Right ventricle myocardium superior (tissue), 1 donor: ENCODE measurements at regions not wholly inside any gene's neighbourhood (a gene's known extent, or its start where the extent isn't known, plus 50 kb on each side); places are given as distances from the start of the nearest gene placed in this dataset.
"Not testable (repeated sequence)": the region's sequence is repeated elsewhere in the genome, so short reads cannot be mapped to it uniquely, and the experiment has no call there.

Experiments used
- ATAC-seq: fragments of 200-7000 bp; cut with Tn5 transposase; one replicate; pipeline ENCODE4 v1.9.1; 2020; ENCODE audit warnings: mild to moderate bottlenecking; ENCODE audit not compliant: poor library complexity
- DNase-seq: peaks from one replicate; pipeline ENCODE4 v3.0.0-alpha.2; 2020
- intact Hi-C: fragments of 100-400 bp; cut with DNase I; formaldehyde crosslinking; loops from one replicate; pipeline ENCODE4 v1.11.2; 2022
- donor health status: DM: no; HTN: yes; CAD: no; lungs with severe emphysema.

DNA sequence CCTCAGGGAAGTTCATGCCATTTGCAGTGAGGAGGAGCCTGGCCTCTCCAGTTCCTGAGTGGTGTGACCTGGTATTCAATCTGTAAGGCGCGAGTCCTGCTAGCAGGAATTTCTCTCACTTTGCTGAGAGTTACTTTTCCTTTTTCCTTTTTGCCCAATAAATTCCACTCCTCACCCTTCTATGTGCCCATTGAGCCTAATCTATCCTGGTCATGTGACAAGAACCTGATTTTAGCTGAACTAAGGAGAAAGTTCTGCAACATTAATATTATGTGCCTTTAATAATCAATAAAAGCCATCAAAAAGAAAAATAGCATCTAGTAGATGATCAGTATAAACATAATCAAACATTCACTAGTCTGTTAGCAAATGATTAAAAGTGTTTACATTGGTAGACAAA is 136.1 kb upstream of the POGK start:
- intact Hi-C loops: no loop called here
- DNase-seq (no peak), ATAC-seq (no peak)

DNA sequence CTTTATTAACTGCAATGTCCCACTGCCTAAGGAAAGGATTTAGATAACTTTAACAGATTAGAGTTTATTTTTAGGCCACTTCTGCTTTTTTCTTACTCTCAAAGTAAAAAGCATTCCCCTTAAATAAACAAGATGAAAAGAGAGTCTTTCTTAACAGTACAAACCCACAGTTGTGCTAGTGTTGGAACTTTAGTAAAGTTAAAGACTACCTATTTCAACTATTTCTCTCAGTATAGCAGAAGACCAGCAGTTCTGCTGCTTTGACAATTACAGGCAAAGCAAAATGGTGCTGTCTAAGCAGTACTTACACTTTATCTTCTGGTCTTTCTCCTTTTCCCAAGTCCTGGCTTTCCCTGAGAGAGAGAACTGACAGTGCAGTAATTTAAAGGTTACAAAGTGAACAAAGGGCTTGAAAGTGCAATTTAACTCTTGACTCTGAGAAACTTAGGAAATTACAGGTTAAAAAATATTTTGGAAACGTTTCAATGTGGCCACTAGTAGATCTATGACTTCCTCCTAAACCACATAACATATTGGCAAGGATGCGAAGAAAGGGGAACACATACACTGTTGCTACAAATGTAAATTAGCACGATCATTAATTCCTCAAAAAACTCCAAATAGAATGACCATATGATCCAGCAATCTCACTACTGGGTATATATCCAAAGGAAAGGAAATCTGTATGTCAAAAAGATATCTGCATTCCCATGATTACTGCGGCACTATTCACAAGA is 135.4 kb upstream of the POGK start:
- intact Hi-C loops: no loop called here
- ATAC-seq: no peak
- no peak for DNase-seq

DNA sequence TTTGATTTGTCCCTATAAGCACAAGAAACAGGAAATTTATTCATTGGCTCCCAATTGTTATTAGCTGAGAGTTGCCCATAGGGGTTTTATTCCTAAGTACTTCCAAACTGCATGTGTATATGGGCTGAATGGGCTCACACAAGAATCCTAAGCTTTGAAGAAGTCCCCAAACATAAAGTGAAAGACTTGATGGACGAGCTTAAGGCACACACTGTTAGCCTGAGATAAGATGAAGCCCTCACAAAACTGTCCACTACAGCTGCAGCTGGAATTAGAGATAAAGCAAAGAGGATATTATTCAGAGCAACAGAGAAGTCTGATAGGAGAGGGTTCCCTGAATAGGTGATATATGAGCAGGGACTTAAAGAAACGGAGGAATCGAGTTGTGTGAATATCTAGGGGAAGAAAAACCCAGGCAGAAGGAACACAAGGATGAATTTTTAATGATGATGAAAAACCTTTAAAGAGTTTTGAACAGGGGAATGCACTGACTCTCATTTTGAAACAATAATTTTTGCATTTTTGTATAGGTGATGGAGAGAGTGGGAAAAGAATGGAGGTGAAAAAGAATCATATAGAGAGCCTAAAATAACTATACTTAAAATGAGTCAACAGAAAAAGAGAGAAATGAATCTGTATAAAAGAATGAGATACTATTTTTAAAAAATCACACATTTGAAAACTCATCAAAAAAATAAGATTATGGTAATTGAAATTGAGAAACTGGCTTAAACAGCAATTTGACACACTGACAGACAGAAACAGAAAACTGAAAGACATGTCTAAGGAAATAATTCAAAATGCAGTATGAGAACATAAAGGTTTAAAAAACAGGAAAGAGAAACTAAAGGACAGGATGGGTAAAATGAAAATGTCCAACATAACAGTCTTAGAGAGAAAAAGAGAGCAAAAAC is 133.6 kb upstream of the POGK start:
- DNase-seq (no peak), ATAC-seq (no peak)
- intact Hi-C loops: no loop called here

DNA sequence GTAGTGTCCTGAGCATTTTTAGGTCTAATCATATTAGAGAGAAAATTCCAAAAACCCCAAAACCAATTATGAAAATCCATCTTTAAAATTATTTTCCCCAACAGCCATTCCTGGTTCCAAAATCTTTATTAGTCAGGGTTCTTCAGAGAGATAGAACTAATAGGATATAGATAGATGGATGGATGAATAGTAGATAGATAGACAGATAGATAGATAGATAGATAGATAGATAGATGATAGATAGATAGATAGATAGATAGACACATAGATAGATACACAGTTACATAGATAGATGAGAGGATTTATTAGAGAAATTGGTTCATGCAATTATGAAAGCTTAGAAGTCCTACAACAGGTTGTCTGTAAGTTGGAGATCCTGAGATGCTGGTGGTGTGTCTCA is 122.7 kb upstream of the POGK start:
- ATAC-seq: no peak
- DNase-seq: no peak
- intact Hi-C loops: no loop called here

DNA sequence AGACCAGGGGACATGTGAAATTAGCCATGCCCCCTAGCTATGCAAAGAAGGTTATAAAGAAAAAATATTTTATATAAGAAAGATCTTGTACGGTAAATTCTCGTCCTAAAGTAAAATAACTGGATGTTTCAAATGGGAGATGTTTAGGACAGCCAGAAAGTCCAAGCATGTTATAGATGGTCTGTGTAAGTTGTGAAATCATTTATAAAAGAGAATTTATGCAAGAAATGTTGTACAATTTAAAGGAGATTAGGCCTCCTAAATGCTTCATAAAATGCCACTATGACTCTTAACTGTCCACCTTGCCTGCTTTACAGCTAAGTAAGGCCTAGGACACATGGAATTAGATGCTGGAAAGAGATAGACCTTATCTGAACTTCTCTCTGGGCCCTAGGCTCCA is 118.1 kb upstream of the POGK start:
- intact Hi-C loops: no loop called here
- ATAC-seq (no peak), DNase-seq (no peak)

DNA sequence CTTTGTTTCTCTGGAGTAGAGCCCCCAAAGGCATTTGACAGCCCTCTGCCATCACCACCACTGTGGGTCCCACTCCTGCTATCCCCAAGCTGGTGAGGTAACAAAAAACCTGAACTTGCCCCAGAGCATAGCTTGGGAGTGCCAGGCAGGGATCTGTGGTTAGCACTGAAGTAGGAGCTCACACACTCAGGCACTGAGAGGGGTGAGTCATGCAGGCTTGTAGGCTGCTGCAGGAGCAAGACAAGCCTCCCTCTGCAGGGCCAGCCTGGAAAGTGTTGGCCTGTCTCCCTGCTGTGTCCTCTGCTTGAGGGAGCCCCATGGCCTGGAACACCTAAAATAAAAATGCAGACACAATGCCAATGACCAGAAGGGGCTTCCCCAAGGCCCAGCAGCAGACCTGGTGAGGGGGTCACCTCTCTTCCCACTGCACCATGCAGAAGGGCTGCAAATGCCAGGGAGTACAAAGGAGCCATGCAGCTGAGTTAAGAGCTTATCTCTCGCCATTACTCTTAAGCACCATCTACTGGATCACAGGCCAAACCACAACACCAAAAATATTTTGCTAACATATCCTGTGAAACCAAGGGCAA is 108.9 kb upstream of the POGK start:
- intact Hi-C loops: no loop called here
- ATAC-seq: no peak
- no peak for DNase-seq

DNA sequence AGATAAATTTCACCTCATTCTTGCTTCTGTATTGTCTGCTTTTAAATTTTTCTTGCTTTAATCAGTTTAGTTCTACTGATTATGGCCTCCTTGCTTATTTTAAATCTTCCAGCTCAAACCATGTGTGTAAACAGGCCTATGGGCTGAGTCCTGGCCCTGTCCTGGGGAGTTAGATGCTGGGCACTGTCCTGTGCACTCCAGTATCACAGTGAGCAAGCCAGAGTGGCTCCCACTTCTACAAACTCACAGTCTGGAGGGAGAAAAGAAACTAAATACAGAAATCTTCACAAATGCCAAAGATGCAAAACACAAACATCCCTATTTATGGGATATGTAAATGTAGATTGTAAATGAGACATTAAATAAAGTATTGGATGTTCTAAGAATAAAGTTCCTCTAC is 101.1 kb upstream of the POGK start:
- DNase-seq (no peak), ATAC-seq (no peak)
- intact Hi-C loops: no loop called here

DNA sequence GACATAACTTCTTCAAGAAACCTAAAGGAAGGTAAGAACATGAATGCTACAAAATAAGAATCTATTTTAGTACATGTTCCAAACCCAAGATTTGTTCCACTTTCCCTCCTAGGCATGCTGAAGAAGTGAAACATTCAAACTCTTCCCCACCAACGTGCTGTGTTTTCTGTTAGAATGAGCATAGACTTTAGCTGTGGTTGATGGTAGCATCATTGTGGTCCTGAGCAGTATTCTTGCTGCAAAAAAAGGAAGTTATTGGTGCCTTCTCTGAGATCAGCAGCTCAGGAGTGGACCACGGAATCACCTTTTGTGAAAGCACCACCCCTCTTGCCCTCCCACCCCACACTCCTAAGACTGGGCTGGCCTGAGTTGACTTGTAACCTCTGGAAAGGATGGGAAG is 100.4 kb upstream of the POGK start:
- DNase-seq (no peak), ATAC-seq (no peak)
- intact Hi-C loops: no loop called here

DNA sequence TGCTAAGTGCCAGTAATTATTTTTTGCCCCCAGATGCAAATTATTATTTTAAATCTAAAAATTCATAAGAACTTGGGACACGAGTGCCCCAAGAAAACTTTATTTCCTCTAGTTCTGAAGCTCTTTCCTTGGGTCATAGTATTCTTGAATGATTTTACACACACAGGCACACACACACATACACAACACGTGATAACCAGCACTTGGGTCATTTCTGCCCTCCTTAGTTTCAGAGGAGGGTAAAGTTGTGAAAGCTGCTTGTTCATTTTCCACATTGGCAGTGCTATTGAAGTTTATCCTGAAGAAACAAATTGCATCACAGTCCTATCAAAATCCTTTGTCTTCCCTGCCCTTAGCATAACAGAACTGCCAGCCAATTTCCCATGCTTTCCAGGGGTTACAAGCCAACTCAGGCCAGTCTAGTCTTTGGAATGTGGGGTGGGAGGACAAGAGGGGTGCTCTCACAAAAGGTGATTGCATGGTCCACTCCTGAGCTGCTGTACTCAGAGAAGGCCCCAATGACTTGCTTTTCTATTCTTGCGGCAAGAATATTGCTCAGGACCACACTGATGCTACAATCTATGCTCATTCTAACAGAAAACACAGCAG is 98.5 kb upstream of the POGK start:
- no peak for ATAC-seq
- no peak for DNase-seq
- intact Hi-C loops: no loop called here

DNA sequence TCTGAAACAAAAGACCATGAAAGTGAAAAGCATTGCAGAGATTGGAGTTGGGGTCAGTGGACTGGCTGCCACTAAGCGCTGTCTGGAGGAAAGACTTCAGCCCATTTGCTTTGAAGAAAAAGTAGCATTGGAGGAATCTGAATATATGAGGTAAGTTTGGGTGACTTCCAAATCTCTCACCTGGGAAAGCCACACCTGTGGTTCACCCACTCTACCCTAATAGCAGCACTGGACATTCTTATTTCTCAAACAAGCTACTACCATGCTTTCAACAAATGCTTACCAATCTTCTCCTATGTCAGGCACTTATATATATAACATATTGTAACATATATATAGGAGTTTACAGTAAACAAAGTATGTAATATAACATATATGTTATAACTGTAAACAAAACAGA is 76.0 kb upstream of the POGK start:
- DNase-seq: no peak
- no peak for ATAC-seq
- intact Hi-C loops: no loop called here

DNA sequence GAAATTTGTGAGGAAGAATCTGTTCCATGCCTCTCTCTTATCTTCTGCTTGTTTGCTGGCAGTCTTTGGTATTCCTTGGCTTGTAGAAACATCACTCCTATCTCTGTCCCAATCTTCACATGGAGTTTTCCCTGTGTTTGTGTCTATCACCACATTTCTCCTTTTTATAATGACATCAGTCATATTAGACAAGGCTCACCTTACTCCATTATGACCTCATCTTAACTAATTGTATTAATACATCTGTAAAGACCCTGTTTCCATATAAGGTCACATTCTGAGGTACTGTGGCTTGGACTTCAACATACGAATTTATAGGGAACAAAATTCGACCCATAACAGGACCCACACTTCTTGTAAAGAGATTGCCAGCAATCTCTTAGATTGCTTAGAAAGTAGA is 72.3 kb upstream of the POGK start:
- DNase-seq: no peak

DNA sequence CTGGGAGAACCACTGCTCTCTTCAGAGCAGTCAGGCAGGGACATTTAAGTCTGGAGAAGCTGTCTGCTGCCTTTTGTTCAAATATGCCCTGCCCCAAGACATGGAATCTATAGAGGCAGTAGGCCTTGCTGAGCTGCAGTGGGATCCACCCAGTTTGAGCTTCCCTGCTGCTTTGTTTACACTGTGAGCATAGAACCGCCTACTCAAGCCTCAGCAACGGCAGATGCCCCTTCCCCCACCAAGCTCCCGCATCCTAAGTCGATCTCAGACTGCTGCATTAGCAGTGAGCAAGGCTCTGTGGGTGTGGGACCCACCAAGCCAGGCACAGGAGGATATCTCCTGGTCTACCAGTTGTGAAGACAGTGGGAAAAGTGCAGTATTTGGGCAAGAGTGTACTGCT is 54.6 kb upstream of the POGK start:
- intact Hi-C loops, DNase-seq, ATAC-seq: not testable (repeated sequence)

More for the DNA sequence above, 72.3 kb upstream of the POGK start:
- no peak for ATAC-seq
- intact Hi-C loops: no loop called here

DNA sequence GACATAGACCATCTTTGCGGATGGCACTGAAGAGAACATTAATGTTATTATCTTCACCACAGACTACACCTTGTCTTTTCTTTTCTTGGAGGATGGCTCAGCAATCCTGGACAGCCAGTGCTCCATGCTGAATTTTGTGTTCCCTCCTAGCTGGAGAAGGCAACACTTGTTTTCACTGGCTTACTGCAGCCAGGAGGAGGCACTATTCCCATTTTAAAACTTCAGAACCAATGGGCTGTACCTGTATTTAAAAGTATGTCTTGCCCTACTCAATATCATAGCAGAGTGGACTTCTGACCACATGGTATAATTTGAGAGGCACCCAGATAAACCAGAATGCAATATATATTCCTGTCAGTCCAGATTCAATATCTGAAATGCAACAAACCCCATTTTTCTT is 53.3 kb upstream of the POGK start:
- ATAC-seq: no peak
- DNase-seq: no peak
- intact Hi-C loops: no loop called here

DNA sequence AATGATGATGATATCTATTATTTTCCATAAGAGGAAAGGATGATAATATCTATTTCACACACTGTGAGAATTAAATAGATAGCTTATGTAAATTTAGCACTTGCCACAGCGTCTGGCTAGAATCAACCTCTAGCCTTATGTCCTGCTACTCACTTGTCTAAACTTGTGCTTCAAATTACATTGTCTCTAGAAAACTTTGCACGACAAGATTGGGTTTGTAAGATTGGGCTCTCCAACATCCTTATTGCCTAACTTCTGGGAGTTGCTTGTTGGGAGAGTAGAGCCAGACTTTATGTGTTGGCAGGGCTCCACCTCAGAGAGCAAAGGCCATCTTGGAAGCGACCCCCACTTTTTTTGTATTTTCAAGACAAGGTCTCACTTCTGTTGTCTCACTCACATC is 50.0 kb upstream of the POGK start:
- ATAC-seq (no peak), DNase-seq (no peak)
- intact Hi-C loops: no loop called here
